Fibroblast of skin of right biceps (primary cell): ENCODE measurements at regions not wholly inside any gene's neighbourhood (a gene's known extent, or its start where the extent isn't known, plus 50 kb on each side); places are given as distances from the start of the nearest gene placed in this dataset.
"Not testable (repeated sequence)": the region's sequence is repeated elsewhere in the genome, so short reads cannot be mapped to it uniquely, and the experiment has no call there.

ENCODE experiments used
- DNase-seq: peaks from one replicate; pipeline ENCODE4 v3.0.0-alpha.2; 2013

GRCh38 chr4:144799486-144799885, 153.5 kb downstream of the HHIP start:
- no peak for DNase-seq

- no peak for DNase-seq
Measured at GRCh38 chr4:144801731-144802130, 155.8 kb downstream of the HHIP start.

- no peak for DNase-seq
Measured at GRCh38 chr4:144808034-144808433, 162.1 kb downstream of the HHIP start.

- DNase-seq: no peak
Measured at GRCh38 chr4:144809056-144809640, 163.2 kb downstream of the HHIP start.

GRCh38 chr4:144816668-144817067, 170.7 kb downstream of the HHIP start:
- no peak for DNase-seq

GRCh38 chr4:144817081-144817480, 171.1 kb downstream of the HHIP start:
- peak; percentile 20 for DNase-seq

GRCh38 chr4:144818136-144818535, 172.2 kb downstream of the HHIP start:
- DNase-seq: no peak

- DNase-seq: no peak
Measured at GRCh38 chr4:144819591-144819990, 173.6 kb downstream of the HHIP start.

- DNase-seq: peak; percentile 95
Measured at GRCh38 chr4:144820011-144820727, 174.2 kb downstream of the HHIP start.

GRCh38 chr4:144820728-144821085, 174.8 kb downstream of the HHIP start:
- peak; percentile 71 for DNase-seq

- DNase-seq: no peak
Measured at GRCh38 chr4:144831971-144832370, 186.0 kb downstream of the HHIP start.

GRCh38 chr4:144845411-144845810, 199.5 kb downstream of the HHIP start:
- no peak for DNase-seq

GRCh38 chr4:144851948-144852347, 206.0 kb downstream of the HHIP start:
- DNase-seq: no peak

- no peak for DNase-seq
Measured at GRCh38 chr4:144861471-144861870, 215.5 kb downstream of the HHIP start.

- DNase-seq: no peak
Measured at GRCh38 chr4:144862210-144862609, 216.3 kb downstream of the HHIP start.

GRCh38 chr4:144864891-144865290, 218.9 kb downstream of the HHIP start:
- DNase-seq: not testable (repeated sequence)

- DNase-seq: no peak
Measured at GRCh38 chr4:144868309-144868708, 222.4 kb downstream of the HHIP start.

GRCh38 chr4:144872508-144873225, 225.3 kb downstream of the ANAPC10 start:
- DNase-seq: no peak

GRCh38 chr4:144873226-144873990, 224.6 kb downstream of the ANAPC10 start:
- DNase-seq: no peak

- peak; percentile 64 for DNase-seq
Measured at GRCh38 chr4:144894573-144894972, 203.4 kb downstream of the ANAPC10 start.

GRCh38 chr4:144899393-144899792, 198.6 kb downstream of the ANAPC10 start:
- DNase-seq: no peak

- no peak for DNase-seq
Measured at GRCh38 chr4:144901141-144901540, 196.9 kb downstream of the ANAPC10 start.

GRCh38 chr4:144902614-144903013, 195.4 kb downstream of the ANAPC10 start:
- DNase-seq: no peak
